ENCODE measurements at regions not wholly inside any gene's neighbourhood (a gene's known extent, or its start where the extent isn't known, plus 50 kb on each side); places are given as distances from the start of the nearest gene placed in this dataset.

DNA sequence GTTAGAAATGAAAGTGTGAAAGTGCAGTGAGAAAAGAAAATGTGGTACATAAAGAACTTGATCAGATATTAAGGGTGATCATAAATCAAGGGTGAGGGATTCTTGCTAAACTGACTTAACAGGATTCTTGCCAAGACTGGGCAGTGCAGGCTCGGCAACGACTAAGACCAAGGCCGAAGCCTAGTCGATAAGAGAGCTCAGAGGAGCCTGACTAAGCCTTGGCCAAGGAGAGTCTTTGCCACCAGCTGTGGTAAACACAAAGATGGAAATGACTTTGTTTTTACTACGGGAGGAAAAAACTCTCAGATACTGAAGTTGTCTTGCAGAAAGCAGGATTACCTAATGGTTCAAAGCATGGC, 196.6 kb downstream of the LY86 start:
- TF ChIP-seq, protein P1, sequence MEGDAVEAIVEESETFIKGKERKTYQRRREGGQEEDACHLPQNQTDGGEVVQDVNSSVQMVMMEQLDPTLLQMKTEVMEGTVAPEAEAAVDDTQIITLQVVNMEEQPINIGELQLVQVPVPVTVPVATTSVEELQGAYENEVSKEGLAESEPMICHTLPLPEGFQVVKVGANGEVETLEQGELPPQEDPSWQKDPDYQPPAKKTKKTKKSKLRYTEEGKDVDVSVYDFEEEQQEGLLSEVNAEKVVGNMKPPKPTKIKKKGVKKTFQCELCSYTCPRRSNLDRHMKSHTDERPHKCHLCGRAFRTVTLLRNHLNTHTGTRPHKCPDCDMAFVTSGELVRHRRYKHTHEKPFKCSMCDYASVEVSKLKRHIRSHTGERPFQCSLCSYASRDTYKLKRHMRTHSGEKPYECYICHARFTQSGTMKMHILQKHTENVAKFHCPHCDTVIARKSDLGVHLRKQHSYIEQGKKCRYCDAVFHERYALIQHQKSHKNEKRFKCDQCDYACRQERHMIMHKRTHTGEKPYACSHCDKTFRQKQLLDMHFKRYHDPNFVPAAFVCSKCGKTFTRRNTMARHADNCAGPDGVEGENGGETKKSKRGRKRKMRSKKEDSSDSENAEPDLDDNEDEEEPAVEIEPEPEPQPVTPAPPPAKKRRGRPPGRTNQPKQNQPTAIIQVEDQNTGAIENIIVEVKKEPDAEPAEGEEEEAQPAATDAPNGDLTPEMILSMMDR (IDR thresholded peaks at IDR 0.05), result no peak
- Mint-ChIP-seq H3K27ac (ENCODE audit: unreplicated experiment) (peak overlapping the region; percentile 7), H3K27me3 (ENCODE audit: low read depth) (no peaks in the 10 kb centered on the region), H3K9me3 (ENCODE audit: low read depth) (no peaks in the 10 kb centered on the region), H3K4me3 (ENCODE audit: unreplicated experiment) (no peak overlapping the region), H3K36me3 (ENCODE audit: low read depth) (no peaks in the 10 kb centered on the region), H3K4me1 (ENCODE audit: low read depth) (peaks cover 35% of the 10 kb centered on the region)
- DNase-seq (ENCODE audit: low spot score), result no peak

DNA sequence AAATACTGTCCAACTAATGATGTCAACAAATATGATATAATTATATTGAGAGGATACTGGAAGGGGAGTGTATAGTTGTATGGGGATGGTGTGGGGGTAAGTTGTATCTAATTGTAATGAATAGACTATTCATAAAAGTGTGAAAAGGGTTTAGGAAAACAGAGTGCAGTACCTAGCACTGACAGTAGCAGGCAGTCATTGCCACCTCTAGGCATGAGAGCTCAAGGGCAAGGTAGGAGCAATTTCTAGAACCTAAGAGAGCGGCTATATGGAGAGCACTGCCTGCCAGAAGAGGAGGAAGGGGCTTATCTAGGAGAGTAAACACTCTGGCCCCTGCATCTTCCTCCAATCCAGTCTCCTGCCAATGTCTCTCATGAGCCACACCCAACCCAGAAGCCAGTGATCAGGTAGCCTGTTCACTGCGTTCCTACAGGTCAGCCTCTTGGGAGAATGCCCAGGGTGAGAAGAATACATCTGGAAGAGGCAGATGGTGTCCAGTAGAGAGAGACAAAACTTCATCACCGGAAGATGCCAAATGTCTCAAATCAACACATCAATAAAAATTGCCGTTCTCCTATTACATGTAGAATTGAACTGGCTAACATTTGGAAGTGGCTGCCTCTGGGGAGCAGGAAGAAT, 200.0 kb downstream of the LY86 start:
- Mint-ChIP-seq H3K36me3 (ENCODE audit: low read depth) (no peaks in the 10 kb centered on the region), H3K4me1 (ENCODE audit: low read depth) (peaks cover 16% of the 10 kb centered on the region), H3K4me3 (ENCODE audit: unreplicated experiment) (no peak overlapping the region), H3K27me3 (ENCODE audit: low read depth) (peaks cover 5% of the 10 kb centered on the region), H3K9me3 (ENCODE audit: low read depth) (no peaks in the 10 kb centered on the region), H3K27ac (ENCODE audit: unreplicated experiment) (no peak overlapping the region)
- TF ChIP-seq, protein P1 (IDR thresholded peaks at IDR 0.05), result peak; percentile 42
- no peak for DNase-seq (ENCODE audit: low spot score)

DNA sequence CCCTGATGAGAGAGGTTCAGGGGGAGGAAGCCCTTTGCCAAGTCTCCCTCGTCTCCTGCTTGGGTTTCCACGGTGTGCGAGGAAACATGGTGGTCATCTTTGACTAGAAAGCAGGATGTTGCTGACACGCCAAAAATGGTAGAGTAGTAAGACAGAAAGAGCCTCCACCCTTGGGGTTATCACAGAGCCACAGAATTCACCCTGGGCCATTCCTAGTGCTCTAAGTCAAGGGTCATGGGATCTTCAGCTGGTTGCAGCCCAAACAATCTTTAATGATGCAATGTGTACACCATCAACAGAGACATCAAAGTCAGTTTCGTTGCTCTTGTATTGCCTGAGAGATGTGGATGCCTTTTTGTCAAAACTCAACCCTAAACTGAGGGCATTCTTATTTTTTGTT, 201.9 kb downstream of the LY86 start:
- Mint-ChIP-seq H3K36me3 (ENCODE audit: low read depth) (no peaks in the 10 kb centered on the region), H3K4me1 (ENCODE audit: low read depth) (peaks cover under 1% of the 10 kb centered on the region), H3K4me3 (ENCODE audit: unreplicated experiment) (no peak overlapping the region), H3K27ac (ENCODE audit: unreplicated experiment) (no peak overlapping the region), H3K27me3 (ENCODE audit: low read depth) (peaks cover 5% of the 10 kb centered on the region), H3K9me3 (ENCODE audit: low read depth) (no peaks in the 10 kb centered on the region)
- TF ChIP-seq, protein P1 (IDR thresholded peaks at IDR 0.05), result no peak
- no peak for DNase-seq (ENCODE audit: low spot score)

DNA sequence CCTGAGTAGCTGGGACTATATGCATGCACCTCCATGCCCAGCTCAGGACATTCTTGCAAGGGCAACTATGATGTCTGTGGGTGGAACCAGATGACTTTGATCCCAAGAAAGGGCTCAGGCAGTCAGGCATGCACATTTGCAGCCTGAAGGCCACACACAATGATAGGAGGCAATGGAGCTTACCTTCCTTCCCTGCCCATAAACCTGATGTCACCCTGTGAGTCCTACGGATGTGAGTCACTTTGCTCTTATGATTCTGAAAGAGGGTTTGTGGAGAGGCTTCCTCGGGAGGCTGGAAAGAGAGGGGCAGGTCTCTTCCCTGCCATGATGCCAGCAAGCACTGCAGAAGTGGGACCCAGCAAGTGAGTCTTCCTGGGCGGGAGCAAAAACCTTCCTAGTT, 202.4 kb downstream of the LY86 start:
- peaks cover 5% of the 10 kb centered on the region for H3K27me3 Mint-ChIP-seq (ENCODE audit: low read depth)
- no peak overlapping the region for H3K27ac Mint-ChIP-seq (ENCODE audit: unreplicated experiment)
- H3K4me3 Mint-ChIP-seq (ENCODE audit: unreplicated experiment), result no peak overlapping the region
- no peaks in the 10 kb centered on the region for H3K36me3 Mint-ChIP-seq (ENCODE audit: low read depth)
- no peaks in the 10 kb centered on the region for H3K9me3 Mint-ChIP-seq (ENCODE audit: low read depth)
- no peaks in the 10 kb centered on the region for H3K4me1 Mint-ChIP-seq (ENCODE audit: low read depth)
- DNase-seq (ENCODE audit: low spot score), result no peak
- TF ChIP-seq, protein P1 (IDR thresholded peaks at IDR 0.05), result no peak

DNA sequence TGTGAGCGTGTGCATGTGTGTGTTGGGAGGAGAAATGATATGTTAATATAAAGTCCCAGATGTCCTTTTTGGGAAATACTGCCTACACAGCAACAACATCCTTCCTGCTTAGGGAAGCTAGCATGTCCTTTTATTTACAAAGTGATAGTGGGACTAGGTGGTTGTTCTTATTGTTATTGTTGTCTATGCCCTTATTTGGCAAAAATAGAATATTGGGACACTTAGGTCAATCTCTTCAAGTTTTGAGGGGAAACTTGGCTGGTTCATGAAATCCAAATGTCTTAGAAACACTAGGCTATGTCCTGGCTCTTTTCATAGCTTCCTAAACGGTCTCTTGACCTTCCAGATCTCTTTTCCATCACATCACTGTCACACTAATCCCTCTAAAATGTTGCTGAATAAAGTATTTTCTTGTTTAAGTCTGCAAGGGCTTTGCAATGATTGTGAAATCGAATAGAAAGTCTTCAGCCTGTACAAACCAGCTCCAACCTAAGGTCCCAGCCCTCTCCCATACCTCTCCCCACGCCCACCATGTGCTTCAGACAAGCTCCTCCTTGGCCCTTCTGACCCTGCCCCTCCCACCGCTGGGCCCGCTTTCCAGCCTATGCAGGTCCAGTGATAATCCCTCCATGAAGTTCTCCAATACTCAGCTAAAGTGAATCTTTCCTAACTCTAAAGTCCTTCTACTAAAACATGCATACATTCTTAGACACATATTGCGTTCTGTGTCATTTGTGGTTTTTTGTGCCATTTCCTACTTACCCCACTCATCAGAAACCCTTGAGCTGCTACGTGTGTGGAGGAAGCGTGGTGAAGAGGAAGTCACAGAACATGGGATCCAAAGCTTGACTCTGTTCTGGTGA, 205.1 kb downstream of the LY86 start:
- Mint-ChIP-seq H3K27me3 (ENCODE audit: low read depth) (peaks cover 8% of the 10 kb centered on the region), H3K27ac (ENCODE audit: unreplicated experiment) (no peak overlapping the region), H3K36me3 (ENCODE audit: low read depth) (no peaks in the 10 kb centered on the region), H3K4me1 (ENCODE audit: low read depth) (no peaks in the 10 kb centered on the region), H3K9me3 (ENCODE audit: low read depth) (no peaks in the 10 kb centered on the region), H3K4me3 (ENCODE audit: unreplicated experiment) (no peak overlapping the region)
- no peak for DNase-seq (ENCODE audit: low spot score)
- TF ChIP-seq, protein P1 (IDR thresholded peaks at IDR 0.05), result no peak
